ENCODE measurements at regions not wholly inside any gene's neighbourhood (a gene's known extent, or its start where the extent isn't known, plus 50 kb on each side); places are given as distances from the start of the nearest gene placed in this dataset.

- TF ChIP-seq POLR2A (IDR thresholded peaks at IDR 0.05; ENCODE audit: low read depth) (no peak), CTCF (IDR thresholded peaks at IDR 0.05) (no peak)
Observed at GRCh38 chr5:66299463-66299862, 155.4 kb downstream of the SREK1 start.
